Activated CD4-positive, CD25-positive, alpha-beta regulatory T cell treated with anti-CD3 and anti-CD28 coated beads, Interleukin-2, amount 50 U/mL, for 24 hours (primary cell): ENCODE measurements at regions not wholly inside any gene's neighbourhood (a gene's known extent, or its start where the extent isn't known, plus 50 kb on each side); places are given as distances from the start of the nearest gene placed in this dataset.
"Not testable (repeated sequence)": the region's sequence is repeated elsewhere in the genome, so short reads cannot be mapped to it uniquely, and the experiment has no call there.

ENCODE experiments used
- ATAC-seq, 2 donors: fragments of 150-1000 bp; cut with Tn5 transposase; one replicate each; pipeline ENCODE4 v1.10.0; 2021; ENCODE audit warnings: mild to moderate bottlenecking in 1 of 2, moderate library complexity in 1 of 2

DNA sequence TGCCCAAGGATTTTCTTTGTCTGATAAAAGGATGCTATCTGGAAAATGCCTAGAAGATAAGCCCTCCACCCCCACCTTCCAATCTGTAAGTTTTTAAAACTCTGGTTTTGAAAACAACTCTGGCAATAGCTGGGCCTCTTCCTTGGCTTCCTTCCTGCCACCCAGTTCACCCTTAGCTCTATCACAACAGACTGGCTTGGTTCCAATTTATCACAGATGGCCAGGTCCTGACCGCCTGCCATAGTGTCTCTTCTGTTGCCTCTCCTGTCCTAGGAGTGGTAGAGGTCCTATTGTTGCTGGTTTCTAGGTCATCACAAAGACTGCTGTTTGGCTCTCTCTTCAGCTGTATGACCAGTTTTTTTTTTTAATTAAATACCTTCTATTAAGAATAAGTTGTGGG lies 1727.9 kb upstream of the SLC39A10 start:
- no peak for ATAC-seq

DNA sequence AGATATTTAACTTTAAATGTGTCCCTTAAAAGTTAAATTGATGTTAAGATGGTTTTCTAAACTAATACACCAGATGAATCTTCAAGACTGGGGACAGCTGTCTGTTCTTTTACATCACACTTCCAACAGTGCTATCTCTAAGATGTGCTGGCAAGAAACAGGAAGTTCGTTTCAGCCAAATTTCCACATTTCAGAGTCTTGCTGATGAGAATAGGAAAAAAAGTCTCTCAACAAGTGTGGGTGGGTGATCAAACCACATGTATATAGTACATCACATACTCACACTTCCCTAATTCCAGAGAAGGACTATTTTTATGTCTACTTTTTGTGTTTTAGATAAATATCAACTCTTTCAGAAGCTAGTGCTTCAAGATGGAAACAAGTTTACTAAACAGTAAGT lies 1712.8 kb upstream of the TMEFF2 start:
- no peak for ATAC-seq

DNA sequence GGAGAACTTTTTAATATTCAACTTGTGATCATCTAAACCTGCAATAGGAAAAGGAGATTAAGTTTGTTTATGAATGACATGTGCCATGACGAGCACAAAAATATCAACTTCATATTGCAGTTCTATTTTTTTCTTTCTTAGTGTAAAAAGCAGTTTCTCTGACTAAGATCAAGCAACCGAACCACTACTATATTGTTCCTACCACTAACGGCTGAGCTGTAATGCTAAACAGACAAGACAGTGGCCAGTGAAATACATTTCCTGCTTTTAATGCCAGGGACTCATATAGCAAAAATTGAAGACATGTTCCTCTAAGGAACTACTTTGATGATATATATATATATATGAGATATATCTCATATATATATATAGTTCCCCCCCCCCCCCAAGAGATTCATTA lies 1705.6 kb upstream of the TMEFF2 start:
- no peak for ATAC-seq

DNA sequence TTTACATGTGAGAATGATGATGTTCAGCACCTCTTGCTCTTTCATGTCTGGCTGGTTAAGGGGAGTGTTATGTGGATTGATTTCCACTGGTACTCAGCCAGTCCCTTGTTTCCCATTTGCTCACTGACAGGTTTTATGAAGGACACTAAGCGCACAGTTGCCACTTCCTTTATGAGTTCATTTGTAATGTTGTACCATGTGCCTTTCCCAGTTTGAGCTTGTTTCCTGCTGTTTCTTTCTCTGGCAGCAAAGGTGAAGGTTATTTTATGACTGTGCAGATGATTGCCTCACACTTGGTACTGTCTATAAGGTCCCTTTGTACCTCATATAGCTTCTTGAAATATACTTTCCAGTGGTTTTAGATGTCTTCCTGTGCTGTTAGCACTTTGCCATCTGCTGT lies 1700.5 kb upstream of the TMEFF2 start:
- peak in 1 of 2 donors; percentile 25 for ATAC-seq

DNA sequence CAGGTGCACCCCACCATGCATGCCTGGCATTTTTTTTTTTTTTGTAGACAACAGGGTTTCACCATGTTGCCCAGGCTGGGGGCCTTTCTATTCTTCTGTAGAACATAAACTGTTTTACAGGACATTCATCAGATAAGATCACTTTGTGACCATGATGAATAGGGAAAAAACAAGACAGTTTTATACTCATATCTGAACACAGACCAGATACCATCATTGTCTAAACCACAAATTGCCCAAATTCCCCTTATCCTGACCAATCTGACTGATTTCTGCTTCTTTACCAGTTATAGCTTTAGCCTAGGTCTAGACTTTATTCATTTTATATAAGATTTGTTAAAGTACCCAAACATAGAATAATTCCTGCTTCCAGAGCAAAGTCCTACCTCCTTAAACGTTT lies 1699.3 kb upstream of the TMEFF2 start:
- ATAC-seq, result no peak

DNA sequence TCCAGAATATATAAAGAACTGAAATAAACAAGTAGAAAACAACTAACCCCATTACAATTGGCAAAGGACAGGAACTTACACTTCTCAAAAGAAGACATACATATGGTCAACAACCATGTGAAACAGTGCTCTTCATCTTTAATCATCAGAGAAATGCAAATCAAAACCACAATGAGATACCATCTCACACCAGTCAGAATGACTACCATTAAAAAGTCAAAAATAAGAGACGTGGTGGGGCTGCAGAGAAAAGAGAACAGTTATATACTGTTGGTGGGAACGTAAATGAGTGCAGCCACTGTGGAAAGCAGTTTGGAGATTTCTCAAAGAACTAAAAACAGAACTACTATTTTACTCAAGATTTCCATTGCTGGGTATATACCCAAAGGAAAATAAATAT lies 1696.3 kb upstream of the TMEFF2 start:
- ATAC-seq, result peak; percentile 38 to 45

DNA sequence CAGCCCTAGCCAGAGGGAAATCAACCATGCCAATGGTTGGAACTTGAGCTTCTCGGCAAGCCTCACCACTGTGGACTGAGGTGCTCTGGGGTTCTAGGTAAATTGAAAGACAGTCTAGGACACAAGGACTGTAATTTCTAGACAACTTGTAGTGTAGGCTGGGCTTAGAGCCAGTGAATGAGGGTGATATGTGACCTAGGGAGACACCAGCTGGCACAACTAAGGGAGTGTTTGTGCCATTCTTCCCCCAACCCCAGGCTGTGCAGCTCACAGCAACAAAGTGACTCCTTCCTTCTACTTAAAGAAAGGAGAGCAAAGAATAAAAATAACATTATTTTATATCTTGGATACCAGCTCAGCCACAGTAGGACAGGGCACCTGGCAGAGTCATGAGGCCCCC lies 1690.7 kb upstream of the TMEFF2 start:
- peak in 1 of 2 donors; percentile 25 for ATAC-seq

DNA sequence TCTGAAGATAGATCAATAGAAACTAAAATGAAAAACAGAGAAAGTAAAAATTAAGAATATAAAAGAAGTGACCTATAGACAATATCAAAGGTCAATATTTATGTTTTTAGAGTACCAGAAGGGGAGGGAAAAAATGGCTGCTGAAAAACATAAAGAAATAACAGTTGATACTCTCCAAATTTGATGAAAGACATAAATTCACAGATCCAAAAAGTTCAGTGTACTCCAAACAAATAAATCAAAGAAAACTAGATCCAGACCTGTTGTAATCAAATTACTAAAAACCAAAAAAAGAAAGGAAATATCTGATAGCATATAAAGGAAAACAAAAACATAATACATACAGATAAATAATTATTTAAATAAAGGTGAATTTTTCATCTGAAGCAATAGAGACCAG lies 1689.1 kb upstream of the TMEFF2 start:
- no peak for ATAC-seq

DNA sequence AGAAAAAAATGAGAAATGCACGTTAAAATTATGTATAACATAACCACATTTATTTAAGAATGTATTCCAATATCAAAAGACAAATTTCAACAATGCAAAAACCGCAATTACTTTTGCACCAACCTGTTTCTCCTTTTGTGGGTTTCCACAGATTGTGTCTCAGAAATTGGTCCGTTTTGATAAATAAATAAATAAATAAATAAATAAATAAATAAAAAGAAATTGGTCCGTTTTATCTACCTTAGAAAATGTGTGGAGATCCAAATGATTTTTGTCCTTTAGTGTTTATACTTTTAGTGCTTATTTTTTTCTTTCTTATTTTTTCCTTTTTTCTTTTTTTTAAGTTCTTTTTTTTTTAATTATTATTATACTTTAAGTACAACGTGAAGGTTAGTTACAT lies 1682.2 kb upstream of the TMEFF2 start:
- no peak for ATAC-seq

DNA sequence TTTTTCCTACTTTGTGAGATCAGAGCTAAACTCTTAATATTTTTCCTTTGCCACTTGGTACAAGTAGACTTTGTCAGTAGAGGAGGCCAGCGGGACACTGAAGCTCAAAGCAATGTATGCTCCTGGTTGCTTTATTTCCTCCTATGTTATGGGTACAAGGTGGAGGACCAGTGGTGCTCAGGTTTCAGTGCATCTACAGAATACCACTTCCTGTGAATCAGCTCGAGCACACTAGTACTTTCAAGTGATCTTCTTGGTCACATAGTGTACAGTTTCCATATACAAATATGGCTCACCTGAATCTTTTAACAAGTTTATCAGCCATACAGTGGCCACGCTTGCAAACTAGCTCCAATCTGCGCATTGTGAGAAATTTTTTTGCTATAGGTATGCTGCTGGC lies 1674.8 kb upstream of the TMEFF2 start:
- ATAC-seq, result no peak

DNA sequence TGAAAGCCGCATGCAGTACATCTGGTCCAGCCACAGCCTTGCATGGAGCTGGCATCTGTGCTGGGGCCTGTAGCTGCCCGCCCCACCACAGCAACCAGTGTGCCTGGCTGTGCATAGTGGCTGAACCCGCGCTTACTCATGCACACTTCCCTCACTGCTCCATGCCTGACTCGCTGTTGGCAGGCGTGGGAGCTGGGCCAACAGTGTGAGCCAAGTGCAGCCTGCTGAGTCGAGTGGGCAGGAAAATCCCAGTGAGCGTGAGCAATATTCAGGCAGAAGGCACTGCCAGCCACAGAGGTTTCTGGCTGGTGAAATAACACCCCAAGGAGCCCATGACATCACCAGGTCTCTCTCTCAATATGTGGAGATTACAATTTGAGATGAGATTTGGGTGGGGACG lies 1674.1 kb upstream of the TMEFF2 start:
- no peak for ATAC-seq

DNA sequence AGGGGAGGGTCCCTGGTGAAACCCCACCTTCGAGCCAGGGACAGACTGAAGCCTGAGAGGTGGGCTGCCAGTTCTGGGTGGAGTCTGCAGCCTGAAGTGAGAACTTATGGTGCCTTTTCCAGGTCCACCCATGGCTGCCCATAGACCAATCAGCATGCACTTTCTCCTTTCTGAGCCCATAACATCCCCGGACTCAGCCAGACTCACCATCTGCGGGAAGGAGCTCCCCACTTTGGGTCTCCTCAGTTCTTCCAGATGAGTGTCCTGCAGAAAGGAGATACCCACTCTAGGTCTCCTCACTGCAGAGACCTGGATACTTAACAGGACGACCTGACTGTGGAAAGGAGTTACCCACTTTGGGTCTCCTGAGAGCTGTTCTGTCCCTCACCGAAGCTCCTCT lies 1673.4 kb upstream of the TMEFF2 start:
- no peak for ATAC-seq

DNA sequence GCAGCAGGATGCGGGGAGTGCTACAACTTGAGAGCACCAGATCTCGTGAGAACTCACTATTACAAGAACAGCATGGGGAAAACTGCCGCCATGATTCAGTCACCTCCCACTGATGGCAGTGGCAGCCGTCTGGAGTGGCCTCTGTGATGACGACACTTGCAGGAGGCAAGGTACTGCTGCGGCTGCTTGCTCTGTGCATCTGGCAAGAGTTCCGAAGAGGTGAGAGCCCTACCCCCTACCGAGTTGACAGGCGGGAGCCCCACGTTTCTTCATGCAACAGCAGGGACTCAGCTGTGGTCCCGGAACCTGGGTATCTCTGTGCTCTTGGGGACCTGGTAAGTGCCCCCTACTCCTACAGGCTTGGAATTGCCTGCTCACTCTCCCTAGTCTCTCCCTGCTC lies 1672.7 kb upstream of the TMEFF2 start:
- ATAC-seq, result no peak

DNA sequence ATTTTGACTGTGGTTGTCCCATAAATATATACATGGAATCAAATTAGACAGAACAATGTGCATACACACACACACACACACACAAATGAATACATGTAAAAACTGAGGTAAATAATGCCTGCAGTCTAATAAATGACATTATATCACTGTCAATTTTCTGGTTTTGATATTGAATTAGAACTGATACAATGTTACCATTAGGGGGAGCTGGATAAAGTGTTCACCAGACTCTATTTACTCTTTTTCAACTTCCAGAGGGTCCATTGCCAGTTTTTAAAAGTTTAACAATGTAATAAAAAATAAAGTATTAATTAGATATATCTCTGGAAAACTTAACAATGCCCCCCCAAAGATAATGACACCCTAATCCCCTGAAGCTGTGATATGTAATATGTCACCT lies 1666.8 kb upstream of the TMEFF2 start:
- no peak for ATAC-seq

DNA sequence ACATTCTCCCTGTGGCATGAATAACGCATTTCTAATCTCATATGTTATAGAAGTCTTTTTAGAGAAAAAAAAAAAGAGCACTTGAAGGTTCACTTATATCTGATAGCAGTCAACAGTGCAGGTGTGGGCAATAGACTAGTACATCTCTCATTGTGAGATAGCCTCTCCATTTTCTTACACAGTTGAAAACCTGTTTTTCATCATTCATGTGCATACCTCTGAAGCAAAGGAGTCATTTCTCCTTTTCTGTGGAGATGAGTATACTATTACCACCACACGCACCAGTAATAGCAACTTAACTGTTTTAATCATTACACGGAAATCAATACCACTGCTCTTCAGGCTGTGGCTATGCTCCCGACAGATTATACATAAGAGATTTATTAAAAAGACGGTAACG lies 1653.3 kb upstream of the TMEFF2 start:
- no peak for ATAC-seq

DNA sequence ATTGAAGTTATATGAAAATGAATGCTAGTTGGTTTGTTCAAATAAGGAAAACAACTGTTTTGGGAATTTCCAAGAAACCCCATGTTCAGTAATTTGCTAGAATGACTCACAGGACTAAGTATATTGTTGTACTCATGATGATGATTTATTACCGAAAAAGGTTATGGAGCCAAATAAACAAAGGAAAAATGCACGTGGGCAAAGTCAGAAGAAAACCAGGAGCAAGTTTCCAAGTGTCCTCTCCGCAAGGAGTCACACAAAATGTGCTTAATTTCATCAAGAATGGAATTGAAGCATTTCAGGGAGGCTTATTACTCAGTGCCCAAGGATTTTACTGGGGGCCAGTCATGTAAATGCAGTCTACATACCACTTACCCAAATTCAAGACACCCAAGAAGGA lies 1652.4 kb upstream of the TMEFF2 start:
- no peak for ATAC-seq

DNA sequence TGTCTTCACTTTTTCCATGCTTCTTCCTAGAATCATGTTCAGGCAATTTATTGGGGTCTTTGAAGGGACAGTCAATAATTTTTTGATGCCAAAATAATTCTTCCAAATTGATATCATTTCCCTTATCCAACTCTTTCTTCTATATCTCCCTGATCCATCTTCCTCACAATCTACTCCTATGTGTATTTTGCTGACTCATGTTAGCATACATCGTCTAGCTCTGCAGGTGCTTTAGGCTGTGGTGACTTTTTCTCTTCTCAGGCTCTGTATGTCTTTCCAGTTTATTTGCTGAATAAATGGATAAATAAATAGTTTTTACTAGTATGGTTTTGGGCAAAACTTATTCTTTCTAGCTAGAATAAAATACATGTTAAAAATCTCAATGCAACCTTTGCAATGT lies 1650.9 kb upstream of the TMEFF2 start:
- no peak for ATAC-seq

DNA sequence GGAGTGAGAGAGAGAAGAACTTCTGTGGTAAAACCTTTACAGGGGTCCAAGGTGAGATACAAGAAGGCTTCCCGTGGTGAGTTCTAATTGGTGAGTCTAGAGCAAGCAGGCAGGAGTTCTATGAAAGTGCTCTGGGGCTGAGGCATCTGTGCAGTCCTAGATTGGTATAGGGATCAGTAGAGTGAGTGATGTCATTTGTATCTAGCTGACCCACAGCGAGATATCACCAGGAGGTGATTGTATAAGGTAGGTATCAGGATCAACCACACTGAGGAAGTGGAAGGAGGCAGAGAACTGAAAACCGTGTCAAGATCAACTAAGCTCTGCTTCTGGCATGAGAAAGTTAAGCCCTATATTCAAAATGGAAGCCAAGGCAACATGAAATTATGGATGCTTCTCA lies 1648.9 kb upstream of the TMEFF2 start:
- no peak for ATAC-seq

DNA sequence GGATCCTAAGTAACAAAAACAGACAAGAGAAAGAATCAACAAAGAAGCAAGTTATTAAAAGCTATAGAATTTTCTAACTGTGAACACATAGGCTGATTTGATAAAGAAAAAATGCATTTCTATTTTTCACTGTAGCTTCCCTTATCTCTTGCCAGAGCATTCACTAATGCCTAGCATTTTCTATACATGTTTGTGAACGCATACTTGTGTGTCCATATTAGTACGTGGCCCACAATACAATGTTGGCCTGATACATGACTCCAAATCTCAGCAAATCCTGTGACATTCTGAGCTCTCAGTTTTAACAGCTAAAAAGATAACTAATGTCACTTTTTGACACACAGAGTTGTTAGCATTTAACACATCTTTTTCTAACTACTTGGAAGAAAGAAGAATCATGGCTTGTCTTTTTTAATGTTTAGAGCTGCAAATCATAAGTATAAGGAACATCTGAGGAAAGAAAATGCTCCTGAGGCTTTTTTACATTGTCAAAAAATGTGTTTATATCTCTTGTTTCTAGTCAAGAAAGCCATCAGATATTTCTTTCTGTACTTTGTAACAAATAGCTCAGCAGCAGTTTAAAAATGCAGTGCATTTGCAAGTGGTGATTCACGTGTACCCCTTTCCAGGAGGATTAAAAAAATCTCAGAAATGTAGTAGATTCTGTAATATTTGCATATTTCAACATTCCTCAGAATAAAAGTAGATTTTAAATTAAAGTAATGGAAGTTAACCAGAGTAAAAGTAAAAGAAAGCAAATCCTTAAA lies 1646.8 kb upstream of the TMEFF2 start:
- no peak for ATAC-seq

DNA sequence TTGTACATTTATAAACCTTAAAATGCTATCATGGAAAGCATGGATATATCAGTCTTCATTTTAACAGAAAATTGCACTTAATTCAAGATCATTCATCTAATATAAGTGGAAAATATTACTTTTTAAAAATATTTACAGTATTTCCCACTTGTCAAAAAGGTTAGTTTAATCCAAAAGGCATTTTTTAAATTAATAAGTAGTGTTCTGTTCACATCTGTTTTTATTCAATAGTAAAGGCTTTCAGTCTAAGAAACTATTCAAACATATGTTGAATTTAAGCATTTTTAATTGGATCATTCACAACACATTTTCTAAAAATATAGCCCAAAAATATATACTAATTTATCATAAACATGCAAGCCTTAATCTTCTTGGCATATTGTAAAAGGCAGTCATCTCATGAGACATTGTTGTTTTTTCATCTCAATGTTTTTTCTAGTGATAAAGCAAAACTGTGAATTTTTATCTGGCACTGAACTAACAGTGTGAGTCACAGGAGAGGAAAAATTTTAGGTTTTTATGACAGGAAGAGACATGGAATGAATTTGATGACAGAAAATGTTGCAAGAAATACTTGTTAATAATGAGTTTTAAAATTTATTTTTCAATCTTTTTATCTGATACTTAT lies 1642.5 kb upstream of the TMEFF2 start:
- ATAC-seq, result no peak

DNA sequence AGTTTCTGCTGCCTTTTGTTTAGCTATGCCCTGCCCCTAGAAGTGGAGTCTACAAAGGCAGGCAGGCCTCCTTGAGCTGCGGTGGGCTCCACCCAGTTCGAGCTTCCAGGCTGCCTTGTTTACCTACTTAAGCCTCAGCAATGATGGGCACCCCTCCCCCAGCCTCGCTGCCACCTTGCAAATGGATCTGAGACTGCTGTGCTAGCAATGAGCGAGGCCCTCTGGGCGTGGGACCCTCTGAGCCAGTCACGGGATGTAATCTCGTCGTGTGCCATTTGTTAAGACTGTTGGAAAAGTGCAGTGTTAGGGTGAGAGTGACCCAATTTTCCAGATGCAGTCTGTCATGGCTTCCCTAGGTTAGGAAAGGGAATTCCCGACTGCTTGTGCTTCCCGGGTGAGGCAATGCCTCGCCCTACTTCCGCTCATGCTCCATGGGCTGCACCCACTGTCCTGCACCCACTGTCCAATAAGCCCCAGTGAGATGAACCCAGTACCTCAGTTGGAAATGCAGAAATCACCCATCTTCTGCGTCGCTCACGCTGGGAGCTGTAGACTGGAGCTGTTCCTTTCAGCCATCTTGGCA lies 1641.8 kb upstream of the TMEFF2 start:
- ATAC-seq, result not testable (repeated sequence)

DNA sequence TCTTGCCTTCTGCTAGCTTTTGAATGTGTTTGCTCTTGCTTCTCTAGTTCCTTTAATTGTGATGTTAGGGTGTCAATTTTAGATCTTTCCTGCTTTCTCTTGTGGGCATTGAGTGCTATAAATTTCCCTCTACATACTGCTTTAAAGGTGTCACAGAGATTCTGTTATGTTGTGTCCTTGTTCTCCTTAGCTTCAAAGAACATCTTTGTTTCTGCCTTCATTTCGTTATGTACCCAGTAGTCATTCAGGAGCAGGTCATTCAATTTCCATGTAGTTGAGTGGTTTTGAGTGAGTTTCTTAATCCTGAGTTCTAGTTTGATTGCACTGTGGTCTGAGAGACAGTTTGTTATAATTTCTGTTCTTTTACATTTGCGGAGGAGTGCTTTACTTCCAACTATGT lies 1639.2 kb upstream of the TMEFF2 start:
- ATAC-seq, result not testable (repeated sequence)

DNA sequence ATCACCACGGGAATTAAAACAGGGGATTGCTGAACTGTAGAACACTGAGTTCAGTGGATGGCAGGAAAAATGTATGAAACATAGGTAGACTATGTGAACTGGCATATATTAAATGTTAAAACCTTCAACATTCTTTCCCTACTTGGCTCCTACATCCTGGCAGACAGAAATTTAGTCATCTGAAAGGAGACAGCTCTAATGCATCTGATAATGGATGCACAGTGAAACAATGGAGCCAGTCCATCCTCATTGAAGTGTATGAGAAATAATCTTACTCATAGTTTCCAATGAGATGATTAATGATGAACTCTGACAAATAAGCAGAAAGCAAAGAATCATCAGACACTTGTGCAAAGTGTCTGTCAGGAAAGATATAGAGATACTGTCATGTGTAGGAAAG lies 1629.7 kb upstream of the TMEFF2 start:
- no peak for ATAC-seq

DNA sequence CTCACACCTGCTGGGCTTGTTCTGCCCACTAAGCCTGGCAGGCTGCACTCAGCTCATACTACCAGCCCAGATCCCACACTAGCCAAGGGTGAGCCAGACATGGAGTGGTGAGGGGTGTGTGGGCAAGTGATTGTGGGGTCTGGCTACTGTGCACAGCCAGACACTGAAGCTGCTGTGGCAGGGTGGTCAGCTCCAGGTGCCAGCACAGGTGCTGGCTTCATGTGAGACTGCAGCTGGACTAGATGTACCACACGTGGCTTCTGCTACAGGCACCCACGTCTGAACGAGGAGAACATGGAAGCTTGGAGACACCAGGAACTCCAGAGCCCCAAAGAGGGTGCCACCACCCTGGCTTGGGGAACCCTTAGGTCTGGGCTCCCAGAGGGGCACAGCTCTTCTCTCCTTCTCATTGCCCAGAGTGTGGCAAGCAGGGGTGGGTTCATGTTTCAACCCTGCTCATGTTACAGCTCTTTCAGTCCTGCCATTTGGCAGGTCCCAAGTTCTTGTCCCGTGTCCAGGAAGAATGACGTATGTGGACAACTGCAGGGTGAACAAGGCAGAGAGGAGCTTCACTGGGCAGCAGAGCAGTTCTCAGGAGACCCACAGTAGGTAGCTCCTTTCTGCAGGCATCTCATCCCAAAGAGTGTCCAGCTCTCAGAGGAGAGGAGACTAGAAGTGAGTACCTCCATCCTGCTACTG lies 1624.2 kb upstream of the TMEFF2 start:
- no peak for ATAC-seq
